ENCODE measurements at regions not wholly inside any gene's neighbourhood (a gene's known extent, or its start where the extent isn't known, plus 50 kb on each side); places are given as distances from the start of the nearest gene placed in this dataset.

- no peak for TF ChIP-seq CTCF (IDR thresholded peaks at IDR 0.05)
- no peak for TF ChIP-seq POLR2A (IDR thresholded peaks at IDR 0.05)
Measured at GRCh38 chr5:114174837-114175236, 187.0 kb upstream of the KCNN2 start.

All from ovary (tissue), 3 donors.